ENCODE measurements at regions not wholly inside any gene's neighbourhood (a gene's known extent, or its start where the extent isn't known, plus 50 kb on each side); places are given as distances from the start of the nearest gene placed in this dataset.

DNA sequence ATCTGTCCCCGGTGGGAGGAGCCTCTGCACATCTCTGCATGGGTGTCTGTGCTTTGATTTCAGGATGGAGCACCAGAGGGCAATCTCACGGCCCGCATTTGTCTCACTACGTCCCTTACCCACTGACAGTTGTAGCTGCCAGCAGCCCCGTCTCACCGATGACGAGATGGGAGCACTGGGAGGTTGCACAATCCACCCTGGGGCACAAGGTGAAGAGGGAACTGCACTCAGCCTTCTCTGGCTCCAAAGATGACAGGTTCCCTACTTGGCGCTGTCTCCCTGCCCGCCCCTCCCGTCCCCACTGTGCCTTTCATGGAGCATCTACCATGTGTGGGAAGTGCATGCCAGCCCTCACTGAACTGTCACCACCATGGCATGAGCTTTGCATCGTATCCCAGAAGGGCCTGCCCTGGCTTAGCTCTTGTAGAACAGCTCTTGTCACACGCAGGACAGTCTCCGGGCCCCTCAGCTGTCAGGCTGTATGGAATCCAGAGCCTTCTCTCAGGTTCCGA, 99.9 kb upstream of the PMEPA1 start:
- H3K9me3 ChIP-seq: no peaks in the 10 kb centered on the region
- ATAC-seq (peak in 1 of 2 donors; percentile 12), DNase-seq (peak in 1 of 2 donors; percentile 38)
- no peak overlapping the region for H3K4me3 ChIP-seq
- no peak overlapping the region for H3K27ac ChIP-seq
- in situ Hi-C loops (cut with MboI; ENCODE audit: low sequenced_read_pairs in 4 of 4) (no loop called here), intact Hi-C loops (cut with DNase I; ENCODE audit: low total_unique reads) (no loop called here)
- no peak for TF ChIP-seq CTCF (IDR thresholded peaks at IDR 0.05 in 4 of 5, conservative IDR thresholded peaks at IDR 0.05 in 1 of 5)
- no peak for TF ChIP-seq POLR2A (IDR thresholded peaks at IDR 0.05)
- H3K4me1 ChIP-seq: peaks cover 7 to 20% of the 10 kb centered on the region in 2 donors
- H3K36me3 ChIP-seq: no peaks in the 10 kb centered on the region
- H3K27me3 ChIP-seq: no peaks in the 10 kb centered on the region

DNA sequence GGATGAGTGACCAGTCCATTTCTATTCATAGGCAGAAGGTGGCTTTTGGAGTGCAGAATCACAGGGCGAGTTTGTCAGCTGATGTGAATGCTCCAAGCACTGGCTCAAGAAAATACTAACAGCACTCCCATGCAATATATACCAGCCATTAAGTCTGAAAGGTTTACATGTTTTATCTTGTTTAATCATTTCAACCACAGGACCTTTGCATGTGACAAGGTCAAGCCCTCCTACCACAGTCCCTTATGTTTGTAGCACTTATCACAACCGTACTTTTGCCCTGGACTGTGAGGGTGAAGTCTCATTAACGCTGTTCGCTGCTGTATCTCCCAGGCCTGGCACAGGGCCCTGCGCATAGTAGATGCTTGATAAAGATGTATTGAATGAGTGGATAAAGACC, 99.3 kb upstream of the PMEPA1 start:
- DNase-seq (no peak), ATAC-seq (no peak)
- no peaks in the 10 kb centered on the region for H3K9me3 ChIP-seq
- H3K36me3 ChIP-seq: no peaks in the 10 kb centered on the region
- peaks cover 7 to 20% of the 10 kb centered on the region in 2 donors for H3K4me1 ChIP-seq
- H3K4me3 ChIP-seq: no peak overlapping the region
- H3K27ac ChIP-seq: no peak overlapping the region
- TF ChIP-seq CTCF (IDR thresholded peaks at IDR 0.05 in 4 of 5, conservative IDR thresholded peaks at IDR 0.05 in 1 of 5) (no peak), POLR2A (IDR thresholded peaks at IDR 0.05) (no peak)
- in situ Hi-C loops (cut with MboI; ENCODE audit: low sequenced_read_pairs in 4 of 4) (no loop called here), intact Hi-C loops (cut with DNase I; ENCODE audit: low total_unique reads) (no loop called here)
- no peaks in the 10 kb centered on the region for H3K27me3 ChIP-seq

DNA sequence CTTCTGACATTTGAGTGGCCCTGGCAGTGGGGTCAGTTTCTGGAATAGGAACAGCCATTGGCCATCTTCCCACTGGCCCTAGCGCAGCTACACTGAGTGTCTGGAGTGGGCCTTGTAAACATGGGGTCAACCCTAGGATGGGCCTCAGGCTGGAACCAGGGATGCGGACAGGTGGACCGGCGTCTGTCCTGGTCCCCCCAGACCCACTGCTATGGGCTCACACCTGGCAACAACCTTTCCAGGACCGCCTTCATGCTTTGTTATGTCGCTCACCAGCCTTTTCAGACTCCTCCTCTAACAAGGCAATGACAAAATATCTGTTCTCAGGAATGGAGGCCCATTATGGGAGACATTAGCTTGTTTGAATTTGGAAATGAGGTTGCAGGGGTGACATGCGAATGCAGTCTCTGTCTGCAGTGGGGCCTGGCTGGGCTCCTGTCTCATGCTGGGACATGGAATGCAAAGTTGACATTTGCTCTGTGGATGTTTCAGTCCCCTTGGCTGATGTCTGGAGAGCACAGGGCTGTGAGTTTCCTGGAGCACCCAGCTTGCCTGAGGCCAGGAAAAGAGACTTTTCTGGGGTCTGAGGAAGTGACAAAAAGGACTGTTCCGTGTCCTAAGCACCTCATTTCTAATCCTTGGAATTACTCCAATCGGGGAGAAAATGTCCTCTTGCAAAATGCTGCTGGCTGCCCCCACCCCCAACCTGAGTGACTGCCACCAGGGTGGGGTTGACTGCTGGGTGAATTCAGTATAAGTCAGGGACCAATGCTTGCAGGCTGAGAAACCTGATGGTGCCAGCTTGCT, 98.7 kb upstream of the PMEPA1 start:
- H3K4me3 ChIP-seq: no peak overlapping the region
- DNase-seq (no peak), ATAC-seq (no peak)
- in situ Hi-C loops (cut with MboI; ENCODE audit: low sequenced_read_pairs in 4 of 4) (no loop called here), intact Hi-C loops (cut with DNase I; ENCODE audit: low total_unique reads) (no loop called here)
- no peaks in the 10 kb centered on the region for H3K36me3 ChIP-seq
- H3K27ac ChIP-seq: no peak overlapping the region
- H3K27me3 ChIP-seq: no peaks in the 10 kb centered on the region
- no peak for TF ChIP-seq CTCF (IDR thresholded peaks at IDR 0.05 in 4 of 5, conservative IDR thresholded peaks at IDR 0.05 in 1 of 5)
- TF ChIP-seq POLR2A (IDR thresholded peaks at IDR 0.05): no peak
- H3K4me1 ChIP-seq: peaks cover 7 to 20% of the 10 kb centered on the region in 2 donors
- no peaks in the 10 kb centered on the region for H3K9me3 ChIP-seq

DNA sequence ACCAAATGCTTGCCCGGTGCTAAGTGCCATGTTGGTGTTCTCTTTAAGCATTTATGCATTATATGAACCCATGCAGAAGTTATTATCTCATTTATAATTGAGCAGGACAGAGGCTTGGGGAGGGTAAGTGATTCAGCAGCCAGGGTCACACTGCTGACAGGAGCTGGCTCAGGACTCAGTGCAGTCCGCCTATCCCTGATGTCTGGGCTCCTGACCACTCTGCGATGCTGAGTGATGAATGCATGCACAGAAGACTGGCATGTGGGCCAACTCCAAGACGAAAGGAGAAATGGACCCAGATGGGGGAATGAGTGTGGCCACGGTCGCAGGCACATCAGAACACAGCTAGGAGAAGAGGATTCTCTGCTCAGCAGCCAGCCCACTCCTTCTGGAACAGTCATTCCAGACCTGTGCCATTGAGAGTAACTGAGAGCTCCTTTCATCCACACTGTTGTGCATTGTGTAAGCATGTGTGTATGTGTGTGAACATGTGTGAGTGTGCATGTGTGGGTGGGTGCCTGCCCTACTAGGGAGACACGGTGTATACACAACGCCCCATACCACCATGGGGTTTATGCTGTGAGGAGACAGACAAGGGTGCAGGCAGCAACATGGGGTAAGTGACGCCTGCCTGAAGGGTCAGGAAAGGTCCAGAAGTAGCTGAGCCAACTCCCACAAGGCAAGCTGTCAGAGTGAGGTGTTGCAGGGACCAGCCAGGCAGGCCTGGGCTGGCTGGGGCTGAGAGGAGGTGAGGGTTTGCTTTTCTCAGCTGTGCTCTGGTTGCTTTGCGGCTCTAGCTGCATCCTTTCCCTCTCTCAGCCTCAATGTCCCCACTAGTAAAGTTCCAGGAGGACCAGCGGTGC, 97.8 kb upstream of the PMEPA1 start:
- Histone ChIP-seq H3K36me3 (no peaks in the 10 kb centered on the region), H3K9me3 (no peaks in the 10 kb centered on the region), H3K27ac (no peak overlapping the region), H3K4me3 (no peak overlapping the region), H3K4me1 (peaks cover 1 to 14% of the 10 kb centered on the region in 2 donors), H3K27me3 (no peaks in the 10 kb centered on the region)
- no peak for DNase-seq
- intact Hi-C loops (cut with DNase I; ENCODE audit: low total_unique reads): no loop called here
- no peak for TF ChIP-seq CTCF (IDR thresholded peaks at IDR 0.05 in 4 of 5, conservative IDR thresholded peaks at IDR 0.05 in 1 of 5)
- TF ChIP-seq POLR2A (IDR thresholded peaks at IDR 0.05): no peak
- ATAC-seq: no peak
- in situ Hi-C loops (cut with MboI; ENCODE audit: low sequenced_read_pairs in 4 of 4): no loop called here
